Prostate gland (tissue), 2 donors: ENCODE measurements at regions not wholly inside any gene's neighbourhood (a gene's known extent, or its start where the extent isn't known, plus 50 kb on each side); places are given as distances from the start of the nearest gene placed in this dataset.

Source experiments
- POLR2A ChIP-seq: fragments of 450-650 bp; IDR thresholded peaks from one replicate; pipeline ENCODE4 v1.6.1; 2016; ENCODE audit warnings: antibody characterized with exemption, mild to moderate bottlenecking
- POLR2AphosphoS5 ChIP-seq: sonication (generic); formaldehyde crosslinking; IDR thresholded peaks from one replicate; pipeline ENCODE4 v1.6.1; 2017; ENCODE audit warnings: antibody characterized with exemption
- TF ChIP-seq, protein P1 (sequence below), 4 experiments: fragments of 200-600 bp in 2 of 4; fragments of 450-650 bp in 2 of 4; sonication (generic) in 2 of 4; IDR thresholded peaks; 1 replicate in 3 of 4; 2 replicates in 1 of 4; pipeline ENCODE4 v1.5.1; 2016 to 2019; ENCODE audit warnings: antibody characterized with exemption in 4 of 4, mild to moderate bottlenecking in 2 of 4, moderate library complexity in 2 of 4

DNA sequence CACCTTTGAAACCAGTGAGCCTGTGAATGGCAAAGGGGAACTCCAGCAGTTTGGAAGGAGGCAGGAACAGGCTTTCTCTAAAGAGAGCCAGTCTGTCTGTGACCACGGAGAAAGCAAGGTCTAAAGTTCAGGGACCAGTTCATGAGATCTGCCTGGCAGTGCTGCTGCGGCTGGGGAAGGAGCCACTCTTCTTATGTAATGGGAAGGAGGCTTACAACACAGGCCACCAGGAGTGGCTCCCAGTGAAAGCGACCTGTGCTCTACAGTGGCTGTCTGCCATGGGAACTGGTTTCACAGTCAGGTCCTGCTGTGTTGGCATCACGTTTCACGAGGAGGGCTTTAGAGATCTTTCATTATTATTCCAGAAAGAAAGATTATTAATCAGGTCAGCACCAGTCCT is 291.9 kb upstream of the PRDM1 start:
- TF ChIP-seq POLR2AphosphoS5 (no peak), POLR2A (no peak)
- TF ChIP-seq, protein P1, sequence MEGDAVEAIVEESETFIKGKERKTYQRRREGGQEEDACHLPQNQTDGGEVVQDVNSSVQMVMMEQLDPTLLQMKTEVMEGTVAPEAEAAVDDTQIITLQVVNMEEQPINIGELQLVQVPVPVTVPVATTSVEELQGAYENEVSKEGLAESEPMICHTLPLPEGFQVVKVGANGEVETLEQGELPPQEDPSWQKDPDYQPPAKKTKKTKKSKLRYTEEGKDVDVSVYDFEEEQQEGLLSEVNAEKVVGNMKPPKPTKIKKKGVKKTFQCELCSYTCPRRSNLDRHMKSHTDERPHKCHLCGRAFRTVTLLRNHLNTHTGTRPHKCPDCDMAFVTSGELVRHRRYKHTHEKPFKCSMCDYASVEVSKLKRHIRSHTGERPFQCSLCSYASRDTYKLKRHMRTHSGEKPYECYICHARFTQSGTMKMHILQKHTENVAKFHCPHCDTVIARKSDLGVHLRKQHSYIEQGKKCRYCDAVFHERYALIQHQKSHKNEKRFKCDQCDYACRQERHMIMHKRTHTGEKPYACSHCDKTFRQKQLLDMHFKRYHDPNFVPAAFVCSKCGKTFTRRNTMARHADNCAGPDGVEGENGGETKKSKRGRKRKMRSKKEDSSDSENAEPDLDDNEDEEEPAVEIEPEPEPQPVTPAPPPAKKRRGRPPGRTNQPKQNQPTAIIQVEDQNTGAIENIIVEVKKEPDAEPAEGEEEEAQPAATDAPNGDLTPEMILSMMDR (IDR thresholded peaks at IDR 0.05) = no peak
